Cerebellar cortex (tissue), 1 donor: ENCODE measurements at regions not wholly inside any gene's neighbourhood (a gene's known extent, or its start where the extent isn't known, plus 50 kb on each side); places are given as distances from the start of the nearest gene placed in this dataset.

ENCODE experiments used
- DNase-seq: peaks from one replicate; pipeline ENCODE4 v3.0.0-alpha.2; 2015; ENCODE audit warnings: low spot score

- DNase-seq: no peak
Measured at GRCh38 chr18:41237317-41237716, 717.7 kb upstream of the PIK3C3 start.

- DNase-seq: no peak
Measured at GRCh38 chr18:41231681-41232080, 723.4 kb upstream of the PIK3C3 start.

- no peak for DNase-seq
Measured at GRCh38 chr18:41227993-41228392, 727.0 kb upstream of the PIK3C3 start.

- no peak for DNase-seq
Measured at GRCh38 chr18:41226911-41227310, 728.1 kb upstream of the PIK3C3 start.

- DNase-seq: no peak
Measured at GRCh38 chr18:41226186-41226585, 728.8 kb upstream of the PIK3C3 start.

- DNase-seq: no peak
Measured at GRCh38 chr18:41216341-41217003, 738.6 kb upstream of the PIK3C3 start.

- DNase-seq: no peak
Measured at GRCh38 chr18:41207706-41208105, 747.3 kb upstream of the PIK3C3 start.

- peak; percentile 69 for DNase-seq
Measured at GRCh38 chr18:41206341-41206830, 748.6 kb upstream of the PIK3C3 start.

GRCh38 chr18:41199212-41199611 is 755.8 kb upstream of the PIK3C3 start:
- DNase-seq: no peak

GRCh38 chr18:41197967-41198366 is 757.1 kb upstream of the PIK3C3 start:
- DNase-seq: no peak

GRCh38 chr18:41170346-41170745 is 784.7 kb upstream of the PIK3C3 start:
- DNase-seq: no peak

- no peak for DNase-seq
Measured at GRCh38 chr18:41165625-41166024, 789.4 kb upstream of the PIK3C3 start.

GRCh38 chr18:41162781-41163180 is 792.3 kb upstream of the PIK3C3 start:
- no peak for DNase-seq

- DNase-seq: no peak
Measured at GRCh38 chr18:41162191-41162590, 792.8 kb upstream of the PIK3C3 start.

- no peak for DNase-seq
Measured at GRCh38 chr18:41155910-41156851, 798.9 kb upstream of the PIK3C3 start.

- DNase-seq: no peak
Measured at GRCh38 chr18:41155025-41155424, 800.0 kb upstream of the PIK3C3 start.

GRCh38 chr18:41153871-41154270 is 801.2 kb upstream of the PIK3C3 start:
- no peak for DNase-seq

- no peak for DNase-seq
Measured at GRCh38 chr18:41150316-41150715, 804.7 kb upstream of the PIK3C3 start.

GRCh38 chr18:41146301-41146700 is 808.7 kb upstream of the PIK3C3 start:
- no peak for DNase-seq

GRCh38 chr18:41145516-41145915 is 809.5 kb upstream of the PIK3C3 start:
- DNase-seq: no peak

GRCh38 chr18:41144441-41144840 is 810.6 kb upstream of the PIK3C3 start:
- DNase-seq: no peak

- no peak for DNase-seq
Measured at GRCh38 chr18:41140506-41140905, 814.5 kb upstream of the PIK3C3 start.

GRCh38 chr18:41135146-41135545 is 819.9 kb upstream of the PIK3C3 start:
- no peak for DNase-seq
